Esophagus muscularis mucosa (tissue), 4 donors: ENCODE measurements at regions not wholly inside any gene's neighbourhood (a gene's known extent, or its start where the extent isn't known, plus 50 kb on each side); places are given as distances from the start of the nearest gene placed in this dataset.

Experiments used
- CTCF ChIP-seq, 3 experiments: fragments of 200-600 bp in 2 of 3; fragments of 450-650 bp in 1 of 3; sonication (generic) in 2 of 3; IDR thresholded peaks; one replicate each; pipeline ENCODE4 v1.5.1; 2017 to 2019; ENCODE audit warnings: antibody characterized with exemption in 3 of 3, mild to moderate bottlenecking in 2 of 3, moderate library complexity in 1 of 3
- EP300 ChIP-seq: sonication (generic); formaldehyde crosslinking; IDR thresholded peaks from one replicate; pipeline ENCODE4 v1.6.1; 2017; ENCODE audit warnings: antibody characterized with exemption
- POLR2A ChIP-seq: fragments of 450-650 bp; IDR thresholded peaks from one replicate; pipeline ENCODE4 v1.6.1; 2017; ENCODE audit warnings: antibody characterized with exemption, moderate library complexity, mild to moderate bottlenecking, low read depth
- POLR2AphosphoS5 ChIP-seq, 2 donors: sonication (generic); formaldehyde crosslinking; IDR thresholded peaks; one replicate each; pipeline ENCODE4 v1.6.1; 2017; ENCODE audit warnings: antibody characterized with exemption in 2 of 2

- TF ChIP-seq EP300 (no peak), POLR2AphosphoS5 (IDR thresholded peaks at IDR 0.05) (no peak), CTCF (IDR thresholded peaks at IDR 0.05) (no peak), POLR2A (no peak)
These were observed 782.2 kb upstream of the GOLIM4 start for GRCh38 chr3:168877899-168878298.
